NCI-H748 (cell line): ENCODE measurements at regions not wholly inside any gene's neighbourhood (a gene's known extent, or its start where the extent isn't known, plus 50 kb on each side); places are given as distances from the start of the nearest gene placed in this dataset.
A peak's percentile ranks its signal among the peaks of the same experiment; 100 is the strongest.
"Not testable (repeated sequence)": the region's sequence is repeated elsewhere in the genome, so short reads cannot be mapped to it uniquely, and the experiment has no call there.

ENCODE experiments used
- DNase-seq: peaks from one replicate; lab custom pipeline; 2025; ENCODE audit not compliant: unreplicated experiment; lab: John Stamatoyannopoulos, UW

DNA sequence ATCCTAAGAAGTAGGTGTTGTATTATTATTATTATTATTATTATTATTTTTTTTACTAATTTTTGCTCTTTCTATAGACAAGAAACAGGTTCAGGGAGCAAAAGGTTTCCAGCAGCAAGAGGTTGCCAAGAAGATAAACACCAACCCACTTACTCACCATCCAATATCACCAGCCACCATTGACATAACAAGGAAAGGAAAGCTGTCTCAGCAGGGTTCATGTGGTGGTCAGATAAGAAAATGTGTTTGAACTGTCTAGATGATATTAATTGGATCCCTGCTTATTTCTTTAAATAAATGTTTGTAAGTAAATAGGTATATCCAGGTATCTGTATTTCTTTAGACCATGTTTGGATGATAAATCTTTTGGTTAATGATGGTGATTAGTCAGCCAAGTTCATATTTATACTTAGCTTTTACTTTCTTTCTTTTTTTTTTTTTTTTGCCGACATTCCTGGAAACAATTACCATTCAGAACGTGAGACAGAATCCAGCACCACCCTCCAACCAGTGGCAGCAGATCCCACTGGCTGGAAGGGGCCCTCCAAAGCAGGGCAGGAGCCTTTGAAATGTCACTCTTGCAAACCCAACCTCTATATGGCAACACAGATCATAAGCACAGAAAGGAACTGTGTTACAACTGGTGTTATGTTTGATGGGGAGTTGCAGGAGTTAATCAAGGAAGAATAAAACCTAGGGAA lies 139.2 kb upstream of the ECI2 start:
- no peak for DNase-seq

GRCh38 chr6:4272996-4273395 lies 137.6 kb upstream of the ECI2 start:
- DNase-seq, result no peak

GRCh38 chr6:4271761-4272470 lies 136.5 kb upstream of the ECI2 start:
- DNase-seq, result no peak

DNA sequence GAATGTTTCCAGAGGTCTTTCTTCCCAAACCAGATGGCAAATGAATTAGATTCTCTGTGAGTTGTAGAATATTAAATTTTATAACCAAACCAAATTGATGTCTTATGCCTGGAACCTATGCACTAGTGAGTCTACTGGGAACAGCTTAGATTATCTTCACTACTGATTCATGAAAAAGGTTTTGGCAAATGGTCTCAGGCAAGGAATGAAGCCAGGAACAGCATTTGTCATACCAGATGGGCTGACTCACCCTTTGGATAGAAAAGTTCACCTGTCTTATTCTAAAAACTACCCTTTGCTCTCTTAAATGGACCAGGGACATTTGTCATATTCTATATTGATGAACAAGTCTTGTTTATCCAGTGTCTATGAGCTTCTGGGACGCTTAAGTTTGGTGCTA lies 135.4 kb upstream of the ECI2 start:
- DNase-seq, result no peak

- DNase-seq, result no peak
Measured at GRCh38 chr6:4270001-4270400, 134.6 kb upstream of the ECI2 start.

- no peak for DNase-seq
Measured at GRCh38 chr6:4268171-4268570, 132.8 kb upstream of the ECI2 start.

DNA sequence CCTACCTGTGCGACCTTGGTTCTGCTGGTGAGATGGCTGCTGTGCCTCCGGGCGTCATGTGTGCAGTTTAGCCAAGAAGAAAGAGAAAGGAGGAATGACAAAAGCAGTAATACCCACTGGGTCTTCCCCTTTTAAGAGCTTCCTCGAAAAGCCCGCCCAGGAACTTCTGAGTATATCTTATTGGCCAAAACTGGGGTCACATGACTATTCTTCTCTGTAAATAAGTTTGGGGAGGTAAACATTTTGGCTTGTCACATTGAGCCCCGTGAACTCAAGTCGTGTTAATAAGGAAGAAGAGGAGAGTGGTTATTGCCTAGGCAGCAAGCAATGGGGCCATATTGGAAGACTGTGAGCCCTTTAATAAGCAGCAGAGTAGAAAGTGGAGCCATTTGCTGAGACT lies 130.4 kb upstream of the ECI2 start:
- no peak for DNase-seq

- no peak for DNase-seq
Measured at GRCh38 chr6:4264601-4265000, 129.2 kb upstream of the ECI2 start.

DNA sequence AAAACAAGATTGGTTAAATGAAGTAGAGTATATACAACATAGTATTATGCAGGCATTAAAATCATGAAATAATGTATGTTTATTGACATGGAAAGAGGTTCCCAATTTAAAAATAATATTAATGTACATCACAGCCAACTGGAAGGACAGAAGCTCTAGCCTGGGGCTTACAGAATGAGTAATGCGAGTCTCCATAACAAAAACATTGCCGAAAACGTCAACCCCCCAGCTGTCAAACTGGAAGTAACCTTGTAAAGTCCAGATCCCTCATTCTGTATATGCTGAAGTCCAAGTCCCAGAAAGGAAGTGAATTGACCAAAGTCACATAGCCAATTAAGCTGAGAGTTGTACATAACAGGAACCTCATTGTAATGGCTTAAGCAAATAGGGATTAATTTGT lies 128.7 kb upstream of the ECI2 start:
- DNase-seq, result no peak

GRCh38 chr6:4262526-4262925 lies 127.2 kb upstream of the ECI2 start:
- DNase-seq, result no peak

DNA sequence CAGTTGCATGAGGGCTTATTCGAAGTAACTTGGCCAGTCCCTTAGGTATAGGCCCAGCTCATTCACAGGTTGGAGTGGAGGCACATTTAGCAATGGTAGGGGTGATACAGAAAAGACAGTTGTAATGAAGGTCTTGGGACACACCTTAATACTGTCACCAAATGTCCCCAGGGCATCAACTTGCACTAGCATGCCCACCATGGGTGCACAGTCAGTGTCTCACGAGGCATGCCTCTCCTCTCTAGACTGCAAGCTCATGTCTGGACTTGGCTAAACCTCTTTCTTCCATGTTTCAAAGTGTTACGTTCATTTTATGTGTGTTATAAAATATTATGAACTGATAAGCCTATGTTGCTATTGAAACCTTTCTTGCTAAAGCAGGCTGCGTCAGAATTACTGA lies 124.0 kb upstream of the ECI2 start:
- DNase-seq, result no peak

- DNase-seq, result no peak
Measured at GRCh38 chr6:4258733-4259132, 123.4 kb upstream of the ECI2 start.

GRCh38 chr6:4256969-4257368 lies 121.6 kb upstream of the ECI2 start:
- no peak for DNase-seq

- DNase-seq, result peak; percentile 40
Measured at GRCh38 chr6:4253604-4254231, 118.3 kb upstream of the ECI2 start.

- not testable (repeated sequence) for DNase-seq
Measured at GRCh38 chr6:4252445-4252844, 117.1 kb upstream of the ECI2 start.

DNA sequence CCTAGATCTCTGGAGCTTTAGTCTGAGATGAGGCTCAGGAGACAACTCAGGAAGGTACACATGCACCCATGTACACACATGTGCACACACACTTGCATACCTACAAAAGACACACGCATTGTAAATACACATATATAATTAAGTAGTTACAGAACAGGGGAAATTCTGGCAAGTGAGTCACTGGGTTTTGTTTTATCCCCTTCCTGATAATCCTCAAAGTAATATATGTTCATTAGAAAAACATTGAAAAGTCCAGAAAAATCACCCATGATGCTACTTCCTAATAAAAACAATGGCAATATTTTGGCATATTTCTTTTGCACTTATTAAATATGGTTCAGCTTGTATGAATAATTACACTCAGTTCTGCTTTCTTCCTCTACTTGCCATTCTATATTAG lies 115.3 kb upstream of the ECI2 start:
- DNase-seq, result no peak

DNA sequence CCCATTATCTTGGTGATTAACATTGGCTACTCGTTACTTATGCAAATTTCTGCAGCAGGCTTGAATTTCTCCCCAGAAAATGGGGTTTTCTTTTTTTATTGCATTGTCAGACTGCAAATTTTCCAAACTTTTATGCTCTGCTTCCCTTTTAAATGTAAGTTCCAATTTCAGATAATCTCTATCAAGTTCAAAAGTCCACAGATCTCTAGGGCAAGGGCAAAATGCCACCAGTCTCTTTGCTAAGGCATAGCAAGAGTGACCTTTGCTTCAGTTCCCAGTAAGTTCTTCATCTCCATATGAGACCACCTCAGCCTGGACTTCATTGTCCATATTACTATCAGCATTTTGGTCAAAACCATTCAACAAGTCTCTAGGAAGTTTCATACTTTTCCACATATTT lies 108.5 kb upstream of the ECI2 start:
- DNase-seq, result not testable (repeated sequence)

- no peak for DNase-seq
Measured at GRCh38 chr6:4243237-4243636, 107.9 kb upstream of the ECI2 start.

DNA sequence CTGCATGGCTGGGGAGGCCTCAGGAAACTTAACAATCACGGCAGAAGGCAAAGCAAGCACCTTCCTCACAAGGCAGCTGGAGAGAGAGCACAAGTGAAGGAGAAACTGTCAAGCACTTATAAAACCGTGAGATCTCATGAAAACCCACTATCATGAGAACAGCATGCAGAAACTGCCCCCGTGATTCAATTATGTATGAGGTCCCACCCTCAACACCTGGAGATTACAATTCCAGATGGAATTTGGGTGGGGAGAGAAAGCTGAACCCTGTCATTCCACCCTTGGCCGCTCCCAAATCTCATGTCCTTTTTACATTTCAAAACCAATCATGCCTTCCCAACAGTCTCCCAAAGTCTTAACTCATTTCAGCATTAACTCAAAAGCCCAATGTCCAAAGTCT lies 107.2 kb upstream of the ECI2 start:
- no peak for DNase-seq

DNA sequence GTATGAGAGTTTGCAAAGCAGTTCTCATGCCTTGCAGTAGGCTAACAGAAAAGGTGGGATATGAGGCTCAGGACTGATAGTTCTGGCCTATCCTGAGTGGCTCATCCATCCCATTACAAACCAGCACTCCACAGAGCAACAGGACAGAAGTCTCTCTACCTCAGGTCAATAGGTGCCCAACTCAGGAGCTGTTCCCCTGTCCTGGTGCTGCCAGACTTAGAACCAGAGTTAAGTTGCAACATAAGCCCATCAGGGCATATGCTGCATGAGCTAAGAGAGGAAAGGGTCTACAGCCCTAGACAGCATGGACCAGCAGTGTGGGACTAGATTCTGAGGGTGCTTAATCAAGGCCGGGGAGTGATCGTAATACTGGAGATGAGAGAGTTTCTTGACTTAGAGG lies 104.8 kb upstream of the ECI2 start:
- DNase-seq, result no peak

- DNase-seq, result peak; percentile 44
Measured at GRCh38 chr6:4225161-4225872, 89.9 kb upstream of the ECI2 start.
